ENCODE measurements at regions not wholly inside any gene's neighbourhood (a gene's known extent, or its start where the extent isn't known, plus 50 kb on each side); places are given as distances from the start of the nearest gene placed in this dataset.

DNA sequence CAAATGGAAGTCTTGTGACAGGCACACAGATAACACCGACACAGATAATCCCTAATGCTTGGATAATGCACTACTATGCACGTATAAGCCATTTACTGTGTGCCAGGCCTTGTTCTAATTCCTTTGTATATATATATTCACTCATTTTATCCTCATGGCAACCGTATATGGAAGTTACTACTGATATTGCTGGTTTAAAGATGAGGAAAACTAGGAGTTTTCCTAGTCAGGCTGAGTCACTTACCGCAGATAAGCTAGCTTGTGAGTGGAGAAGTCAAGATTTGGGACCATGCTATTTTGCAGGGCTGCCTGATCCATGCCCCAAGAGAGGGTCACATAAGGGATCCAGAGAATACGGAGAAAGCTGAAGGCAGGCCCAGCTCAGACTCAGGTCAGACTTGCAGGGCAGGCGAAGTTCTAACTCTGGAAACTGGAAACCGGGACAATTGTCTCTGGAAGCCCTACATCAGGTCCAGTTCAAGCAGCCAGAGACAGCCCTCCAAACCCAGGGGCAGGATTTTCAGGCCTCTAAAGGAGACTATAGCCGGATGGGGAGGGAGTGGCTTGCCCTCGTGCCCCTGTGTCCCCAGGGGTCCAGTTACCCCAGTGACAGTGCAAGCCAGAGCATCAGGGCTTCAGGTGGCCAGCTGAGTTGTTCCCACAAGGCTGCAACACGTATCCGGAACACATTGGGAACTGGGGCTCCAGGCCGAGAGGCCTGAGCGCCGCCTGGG lies 534.8 kb downstream of the INSC start:
- 84% methylated on average over 5 of the region's 14 CpGs for WGBS (ENCODE audit: insufficient coverage, low coverage, low lambda C conversion rate, missing lambda C conversion rate)

GRCh38 chr11:15650105-15650938 lies 535.6 kb downstream of the INSC start:
- 0% methylated on average over 6 of the region's 41 CpGs for WGBS (ENCODE audit: insufficient coverage, low coverage, low lambda C conversion rate, missing lambda C conversion rate)
- Histone ChIP-seq H3K4me1 (peaks cover 0 to 5% (median 3%) of the 10 kb centered on the region in 4 donors), H3K9me3 (no peaks in the 10 kb centered on the region), H3K4me3 (peak overlapping the region; percentile 9 to 55 (median 49)), H3K27ac (peak overlapping the region; percentile 53 to 70 (median 66)), H3K27me3 (no peaks in the 10 kb centered on the region), H3K36me3 (no peaks in the 10 kb centered on the region)
- DNase-seq (peak; percentile 93 to 95 (median 94)), ATAC-seq (peak; percentile 96 to 99 (median 98))
- intact Hi-C loops (cut with DNase I) = no loop called here
- TF ChIP-seq POLR2A (IDR thresholded peaks at IDR 0.05) (no peak), CTCF (IDR thresholded peaks at IDR 0.05) (peak; percentile 97 to 99 (median 98))

More for the DNA sequence above, 534.8 kb downstream of the INSC start:
- Histone ChIP-seq H3K4me1 (peaks cover 0 to 5% (median 3%) of the 10 kb centered on the region in 4 donors), H3K27ac (no peak overlapping the region), H3K9me3 (no peaks in the 10 kb centered on the region), H3K4me3 (no peak overlapping the region), H3K36me3 (no peaks in the 10 kb centered on the region), H3K27me3 (no peaks in the 10 kb centered on the region)
- intact Hi-C loops (cut with DNase I) = loop anchor here in 1 of 2 donors (10.0 kb wide), 1 partner anchor 325 kb away; no protein-coding TSS in a partner anchor
- DNase-seq (no peak), ATAC-seq (no peak)
- TF ChIP-seq POLR2A (IDR thresholded peaks at IDR 0.05) = no peak
- no peak for TF ChIP-seq CTCF (IDR thresholded peaks at IDR 0.05)

- 66% methylated on average over 12 of the region's 22 CpGs for WGBS (ENCODE audit: insufficient coverage, low coverage, low lambda C conversion rate, missing lambda C conversion rate)
- Histone ChIP-seq H3K27me3 (no peaks in the 10 kb centered on the region), H3K36me3 (no peaks in the 10 kb centered on the region), H3K27ac (peak overlapping the region in 2 of 3 donors; percentile 53 to 66), H3K9me3 (no peaks in the 10 kb centered on the region), H3K4me1 (peaks cover 0 to 5% (median 3%) of the 10 kb centered on the region in 4 donors), H3K4me3 (no peak overlapping the region)
- DNase-seq (no peak), ATAC-seq (no peak)
- TF ChIP-seq CTCF (IDR thresholded peaks at IDR 0.05) (no peak), POLR2A (IDR thresholded peaks at IDR 0.05) (no peak)
- intact Hi-C loops (cut with DNase I) = no loop called here
These were observed 536.3 kb downstream of the INSC start for GRCh38 chr11:15651033-15651432.

GRCh38 chr11:15651816-15652215 lies 537.1 kb downstream of the INSC start:
- Histone ChIP-seq H3K27me3 (no peaks in the 10 kb centered on the region), H3K36me3 (no peaks in the 10 kb centered on the region), H3K4me3 (no peak overlapping the region), H3K4me1 (peaks cover 0 to 5% (median 3%) of the 10 kb centered on the region in 4 donors), H3K27ac (no peak overlapping the region), H3K9me3 (no peaks in the 10 kb centered on the region)
- ATAC-seq (no peak), DNase-seq (no peak)
- intact Hi-C loops (cut with DNase I) = no loop called here
- WGBS (ENCODE audit: insufficient coverage, low coverage, low lambda C conversion rate, missing lambda C conversion rate) = 51% methylated on average over 10 of the region's 11 CpGs
- TF ChIP-seq POLR2A (IDR thresholded peaks at IDR 0.05) (no peak), CTCF (IDR thresholded peaks at IDR 0.05) (no peak)

Data from right lobe of liver (tissue), 6 donors.